Heart left ventricle (tissue), 16 donors: ENCODE measurements at regions not wholly inside any gene's neighbourhood (a gene's known extent, or its start where the extent isn't known, plus 50 kb on each side); places are given as distances from the start of the nearest gene placed in this dataset.

Experiments
- ATAC-seq, 4 donors: fragments of 200-7000 bp; cut with Tn5 transposase; one replicate each; pipeline ENCODE4 v1.9.1; 2020 to 2022; ENCODE audit warnings: moderate library complexity in 4 of 4, mild to moderate bottlenecking in 3 of 4, moderate number of reproducible peaks in 1 of 4
- DNase-seq, 5 donors: peaks; one replicate each; pipeline ENCODE4 v3.0.0-alpha.2; 2020
- H3K27ac ChIP-seq, 12 donors: fragments of 200-600 bp; sonication (generic) in 4 of 12; one replicate each; pipeline versions ENCODE4 v1.5.0 to v1.8.0; 2016 to 2022; ENCODE audit warnings: mild to moderate bottlenecking in 2 of 12
- H3K27me3 ChIP-seq, 9 donors: fragments of 200-600 bp; sonication (generic) in 2 of 9; one replicate each; pipeline versions ENCODE4 v1.5.1 to v1.8.0; 2016 to 2022; ENCODE audit warnings: mild to moderate bottlenecking in 3 of 9
- H3K36me3 ChIP-seq, 9 donors: fragments of 200-600 bp; sonication (generic) in 2 of 9; one replicate each; pipeline versions ENCODE4 v1.5.0 to v1.8.0; 2018 to 2022; ENCODE audit warnings: mild to moderate bottlenecking in 2 of 9
- H3K4me1 ChIP-seq, 12 donors: fragments of 200-600 bp; sonication (generic) in 4 of 12; one replicate each; pipeline versions ENCODE4 v1.5.0 to v1.8.0; 2016 to 2022; ENCODE audit warnings: mild to moderate bottlenecking in 3 of 12
- H3K4me3 ChIP-seq, 12 donors: fragments of 200-600 bp; sonication (generic) in 4 of 12; one replicate each; pipeline versions ENCODE4 v1.5.0 to v1.8.0; 2017 to 2022; ENCODE audit warnings: mild to moderate bottlenecking in 9 of 12, moderate library complexity in 4 of 12
- H3K9me3 ChIP-seq, 12 donors: fragments of 200-600 bp; sonication (generic) in 4 of 12; one replicate each; pipeline versions ENCODE4 v1.5.0 to v1.8.0; 2016 to 2022; ENCODE audit warnings: mild to moderate bottlenecking in 1 of 12
- POLR2A ChIP-seq, 2 donors: fragments of 450-650 bp; IDR thresholded peaks; one replicate each; pipeline ENCODE4 v1.6.1; 2017; ENCODE audit warnings: antibody characterized with exemption in 2 of 2, mild to moderate bottlenecking in 2 of 2, moderate library complexity in 2 of 2
- WGBS, 4 donors: extraction: QIAGEN DNeasy Blood & Tissue Kit in 2 of 4; methylation state at CpG; one replicate each; pipeline versions ENCODE4 v1.1.5 to v1.1.7; 2013 to 2018; 5-methylcytosine and 5-hydroxymethylcytosine counted together
- intact Hi-C, 10 donors: fragments of 100-400 bp; cut with DNase I; formaldehyde crosslinking; loops; one replicate each; pipeline versions ENCODE4 v1.11.1 to v1.14.2; 2022
- TF ChIP-seq, protein P1 (sequence below), 12 donors: fragments of 200-600 bp; sonication (generic) in 4 of 12; IDR thresholded peaks; one replicate each; pipeline versions ENCODE4 v1.5.0 to v1.8.0; 2018 to 2022; ENCODE audit warnings: antibody characterized with exemption in 12 of 12, mild to moderate bottlenecking in 5 of 12
- donor health status: ischemic (EF 13 %, LVEDD 7.1; RV severe dilation, severe dysfunction).
- donor health status: healthy with polysubstance abuse.
- donor health status: DM: no; HTN: yes; CAD: no.
- donor health status: DM: no; HTN: no; CAD: no.
- donor health status: ischemic (EF 25% LVEDD 6.9; RV normal size, moderate dysfunction).
- donor health status: ischemic (EF 25% LVEDD 5.7; RV mildly dilated, moderate dysfunction).
- donor health status: healthy.
- donor health status: DM: yes; HTN: yes; CAD: no.
- donor health status: ischemic (EF 35%, LVEDD 5.7; RV mildly dilated, moderate dysfunction).
- donor health status: nonischemic (EF 11% LVEDD 7.7; RV severe dilation, severe dysfunction).
- donor health status: DM: yes; HTN: yes; CAD: no.
- donor health status: PGD.
- donor health status: ischemic (EF 29% LVEDD 5.4; RV normal size, mild dysfunction).
- donor health status: nonischemic (EF 23%, LVEDD 6.1; RV moderate dilation, normal function).

DNA sequence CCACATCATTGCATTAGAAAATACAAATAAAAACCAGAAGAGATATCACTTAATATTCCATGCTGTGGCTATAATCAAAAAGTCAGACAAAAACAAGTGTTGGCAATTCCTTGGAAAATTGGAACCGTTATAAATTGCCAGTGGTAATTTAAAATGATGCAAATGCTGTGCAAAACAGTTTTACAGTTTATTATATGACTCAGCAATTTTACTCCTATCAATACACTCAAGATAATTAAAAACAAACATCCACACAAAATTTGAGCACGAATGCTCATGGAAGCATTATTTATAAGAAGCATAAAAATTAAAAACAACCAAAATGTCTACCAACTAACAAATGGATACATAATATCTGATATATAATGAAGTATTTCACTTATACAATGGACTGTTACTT, 728.8 kb downstream of the CBLN2 start:
- no peaks in the 10 kb centered on the region for H3K4me1 ChIP-seq
- H3K4me3 ChIP-seq: no peak overlapping the region
- H3K36me3 ChIP-seq: no peaks in the 10 kb centered on the region
- WGBS, 4 donors: 54 to 72% (median 60%) methylated on average over 2 of the region's 2 CpGs
- no peak for ATAC-seq
- DNase-seq: no peak
- TF ChIP-seq, protein P1, sequence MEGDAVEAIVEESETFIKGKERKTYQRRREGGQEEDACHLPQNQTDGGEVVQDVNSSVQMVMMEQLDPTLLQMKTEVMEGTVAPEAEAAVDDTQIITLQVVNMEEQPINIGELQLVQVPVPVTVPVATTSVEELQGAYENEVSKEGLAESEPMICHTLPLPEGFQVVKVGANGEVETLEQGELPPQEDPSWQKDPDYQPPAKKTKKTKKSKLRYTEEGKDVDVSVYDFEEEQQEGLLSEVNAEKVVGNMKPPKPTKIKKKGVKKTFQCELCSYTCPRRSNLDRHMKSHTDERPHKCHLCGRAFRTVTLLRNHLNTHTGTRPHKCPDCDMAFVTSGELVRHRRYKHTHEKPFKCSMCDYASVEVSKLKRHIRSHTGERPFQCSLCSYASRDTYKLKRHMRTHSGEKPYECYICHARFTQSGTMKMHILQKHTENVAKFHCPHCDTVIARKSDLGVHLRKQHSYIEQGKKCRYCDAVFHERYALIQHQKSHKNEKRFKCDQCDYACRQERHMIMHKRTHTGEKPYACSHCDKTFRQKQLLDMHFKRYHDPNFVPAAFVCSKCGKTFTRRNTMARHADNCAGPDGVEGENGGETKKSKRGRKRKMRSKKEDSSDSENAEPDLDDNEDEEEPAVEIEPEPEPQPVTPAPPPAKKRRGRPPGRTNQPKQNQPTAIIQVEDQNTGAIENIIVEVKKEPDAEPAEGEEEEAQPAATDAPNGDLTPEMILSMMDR (IDR thresholded peaks at IDR 0.05): no peak
- TF ChIP-seq POLR2A (IDR thresholded peaks at IDR 0.05): no peak
- peaks cover 0 to 6% (median 0%) of the 10 kb centered on the region in 12 donors for H3K9me3 ChIP-seq
- no peaks in the 10 kb centered on the region for H3K27me3 ChIP-seq
- intact Hi-C loops: no loop called here
- no peak overlapping the region for H3K27ac ChIP-seq

DNA sequence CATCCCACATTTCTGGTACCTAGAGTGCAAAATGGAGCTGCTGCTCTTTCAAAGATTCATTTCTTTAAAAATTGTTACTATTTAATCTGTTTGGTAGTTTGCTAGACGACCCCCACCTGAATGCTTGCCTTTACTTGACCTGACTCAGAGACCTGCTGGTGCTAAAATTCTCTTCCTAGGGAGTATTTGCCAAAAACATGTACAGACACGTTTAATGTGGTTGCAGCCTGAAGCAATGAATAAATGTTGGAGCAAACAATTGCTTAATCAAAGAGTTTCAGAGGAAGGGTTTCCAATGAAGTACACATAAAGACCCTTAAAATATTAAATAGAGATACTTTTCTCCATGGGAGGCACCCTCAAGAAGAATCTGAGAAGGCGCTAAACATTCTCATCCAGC, 734.4 kb downstream of the CBLN2 start:
- Histone ChIP-seq H3K9me3 (peaks cover 0 to 6% (median 0%) of the 10 kb centered on the region in 12 donors), H3K36me3 (no peaks in the 10 kb centered on the region), H3K4me3 (no peak overlapping the region), H3K27me3 (no peaks in the 10 kb centered on the region), H3K4me1 (no peaks in the 10 kb centered on the region), H3K27ac (no peak overlapping the region)
- intact Hi-C loops: no loop called here
- no peak for TF ChIP-seq POLR2A (IDR thresholded peaks at IDR 0.05)
- TF ChIP-seq, protein P1 (IDR thresholded peaks at IDR 0.05): no peak
- 53 to 63% (median 57%) methylated on average over 3 of the region's 3 CpGs for WGBS, 4 donors
- ATAC-seq (no peak), DNase-seq (no peak)

DNA sequence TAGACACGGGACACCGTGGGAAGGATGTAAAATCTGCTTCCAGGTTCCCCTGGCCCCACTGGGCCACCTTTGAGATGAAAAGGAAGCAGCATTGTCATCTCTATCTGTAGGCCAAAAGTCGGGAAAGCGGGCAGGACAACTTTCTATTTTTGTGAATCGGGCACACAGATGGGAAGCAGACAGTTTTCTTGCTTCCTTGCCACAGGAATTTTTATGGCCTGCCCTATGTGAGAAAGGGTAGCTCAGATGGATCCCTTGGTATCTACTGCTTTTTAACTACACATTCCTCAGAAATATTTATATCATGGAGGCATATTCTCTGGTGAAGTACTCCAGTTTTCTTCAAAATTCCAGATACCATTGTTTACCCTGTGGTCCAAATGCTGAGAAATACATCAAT, 735.5 kb downstream of the CBLN2 start:
- no peak for TF ChIP-seq POLR2A (IDR thresholded peaks at IDR 0.05)
- TF ChIP-seq, protein P1 (IDR thresholded peaks at IDR 0.05): no peak
- 43 to 73% (median 68%) methylated on average over 5 of the region's 5 CpGs for WGBS, 4 donors
- no peaks in the 10 kb centered on the region for H3K4me1 ChIP-seq
- DNase-seq (no peak), ATAC-seq (no peak)
- no peaks in the 10 kb centered on the region for H3K36me3 ChIP-seq
- no peak overlapping the region for H3K27ac ChIP-seq
- peaks cover 0 to 6% (median 0%) of the 10 kb centered on the region in 12 donors for H3K9me3 ChIP-seq
- no peak overlapping the region for H3K4me3 ChIP-seq
- intact Hi-C loops: no loop called here
- H3K27me3 ChIP-seq: no peaks in the 10 kb centered on the region

- DNase-seq (no peak), ATAC-seq (no peak)
- TF ChIP-seq, protein P1 (IDR thresholded peaks at IDR 0.05): no peak
- no peak for TF ChIP-seq POLR2A (IDR thresholded peaks at IDR 0.05)
- 87 to 98% (median 90%) methylated on average over 1 of the region's 1 CpG for whole genome bisulfite sequencing, 4 donors
- Histone ChIP-seq H3K4me1 (no peaks in the 10 kb centered on the region), H3K27ac (no peak overlapping the region), H3K4me3 (no peak overlapping the region), H3K36me3 (no peaks in the 10 kb centered on the region), H3K27me3 (no peaks in the 10 kb centered on the region), H3K9me3 (peaks cover 0 to 6% (median 0%) of the 10 kb centered on the region in 12 donors)
- intact Hi-C loops: no loop called here
Measured at GRCh38 chr18:71807586-71807985, 736.6 kb downstream of the CBLN2 start.
